ENCODE measurements at regions not wholly inside any gene's neighbourhood (a gene's known extent, or its start where the extent isn't known, plus 50 kb on each side); places are given as distances from the start of the nearest gene placed in this dataset.

DNA sequence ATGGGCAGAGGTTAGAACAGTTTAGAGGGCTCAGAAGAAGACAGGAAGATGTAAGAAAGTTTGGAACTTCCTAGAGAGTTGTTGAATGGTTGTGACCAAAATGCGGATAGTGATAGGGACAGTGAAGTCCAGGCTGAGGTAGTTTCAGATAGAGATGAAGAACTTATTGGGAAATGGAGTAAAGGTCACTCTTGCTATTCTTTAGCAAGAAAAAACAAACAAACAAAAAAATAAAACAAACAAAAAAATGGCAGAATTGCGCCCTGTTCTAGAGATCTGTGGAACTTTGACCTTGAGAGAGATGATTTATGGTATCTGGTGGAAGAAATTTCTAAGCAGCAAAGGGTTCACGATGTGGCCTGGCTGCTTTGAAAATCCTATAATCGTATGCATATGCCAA is 185.1 kb upstream of the SFRP2 start:
- TF ChIP-seq POLR2A (IDR thresholded peaks at IDR 0.05): no peak
- TF ChIP-seq, protein P1, sequence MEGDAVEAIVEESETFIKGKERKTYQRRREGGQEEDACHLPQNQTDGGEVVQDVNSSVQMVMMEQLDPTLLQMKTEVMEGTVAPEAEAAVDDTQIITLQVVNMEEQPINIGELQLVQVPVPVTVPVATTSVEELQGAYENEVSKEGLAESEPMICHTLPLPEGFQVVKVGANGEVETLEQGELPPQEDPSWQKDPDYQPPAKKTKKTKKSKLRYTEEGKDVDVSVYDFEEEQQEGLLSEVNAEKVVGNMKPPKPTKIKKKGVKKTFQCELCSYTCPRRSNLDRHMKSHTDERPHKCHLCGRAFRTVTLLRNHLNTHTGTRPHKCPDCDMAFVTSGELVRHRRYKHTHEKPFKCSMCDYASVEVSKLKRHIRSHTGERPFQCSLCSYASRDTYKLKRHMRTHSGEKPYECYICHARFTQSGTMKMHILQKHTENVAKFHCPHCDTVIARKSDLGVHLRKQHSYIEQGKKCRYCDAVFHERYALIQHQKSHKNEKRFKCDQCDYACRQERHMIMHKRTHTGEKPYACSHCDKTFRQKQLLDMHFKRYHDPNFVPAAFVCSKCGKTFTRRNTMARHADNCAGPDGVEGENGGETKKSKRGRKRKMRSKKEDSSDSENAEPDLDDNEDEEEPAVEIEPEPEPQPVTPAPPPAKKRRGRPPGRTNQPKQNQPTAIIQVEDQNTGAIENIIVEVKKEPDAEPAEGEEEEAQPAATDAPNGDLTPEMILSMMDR (IDR thresholded peaks at IDR 0.05): no peak
